ENCODE measurements at regions not wholly inside any gene's neighbourhood (a gene's known extent, or its start where the extent isn't known, plus 50 kb on each side); places are given as distances from the start of the nearest gene placed in this dataset.

DNA sequence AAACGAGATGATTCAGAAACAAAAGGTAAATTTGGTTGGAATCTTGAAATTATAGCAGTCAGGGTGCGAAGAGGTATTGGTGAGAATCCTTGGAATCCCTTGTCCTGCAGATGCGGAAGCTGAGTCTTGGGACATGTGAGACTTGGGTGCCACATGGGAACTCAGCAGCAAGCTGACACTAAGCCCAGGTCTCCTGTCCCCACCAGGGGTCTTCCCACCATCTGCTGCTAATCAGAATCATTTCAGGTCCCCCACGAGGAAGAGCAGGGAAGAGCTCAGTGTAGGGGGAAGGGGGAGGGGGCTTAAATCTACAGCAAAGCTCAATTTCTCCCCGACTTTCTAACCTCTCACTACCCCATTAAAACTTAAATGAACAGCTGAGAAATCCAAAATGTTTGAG lies 126.1 kb upstream of the BMPER start:
- no peak overlapping the region for H3K4me3 ChIP-seq
- ChIA-PET POLR2A (interaction anchor here (0.6 kb wide), 1 partner anchor 13 kb away, joined by 3 read pairs; no protein-coding TSS in a partner anchor), CTCF (ENCODE audit: low intra/inter-chr PET ratio) (no interaction called here)
- no peaks in the 10 kb centered on the region for H3K79me2 ChIP-seq (ENCODE audit: control insufficient read depth, insufficient read depth, low read length)
- WGBS (ENCODE audit: insufficient coverage, low coverage, missing lambda C conversion rate) = 2% methylated on average over 5 of the region's 5 CpGs
- H3K4me2 ChIP-seq (ENCODE audit: insufficient read depth, low read length) = no peak overlapping the region
- no peaks in the 10 kb centered on the region for H3K9me1 ChIP-seq (ENCODE audit: control insufficient read depth, insufficient read depth, low read length)
- no TSS peak for BruUV-seq (replicated peaks)
- FAIRE-seq (no peak), DNase-seq (ENCODE audit: extremely low read depth in 1 of 4, low spot score in 3 of 4) (no peak), ATAC-seq (no peak)
- intact Hi-C loops (cut with micrococcal nuclease) (no loop called here), in situ Hi-C loops (cut with MboI) (no loop called here)
- H2AFZ ChIP-seq (ENCODE audit: low read depth, low read length) = no peak overlapping the region
- no peaks in the 10 kb centered on the region for H3K9me3 ChIP-seq (replicated peaks; ENCODE audit: control insufficient read depth, insufficient read depth, low read depth, low read length)
- no peak overlapping the region for H3K27ac ChIP-seq (ENCODE audit: extremely low read depth, low read depth, low read length)
- no peaks in the 10 kb centered on the region for H3K36me3 ChIP-seq (ENCODE audit: control insufficient read depth, insufficient read depth, low read length)
- no peaks in the 10 kb centered on the region; a peak in 1 of 5 replicates for H3K27me3 ChIP-seq (ENCODE audit: control insufficient read depth in 2 of 2, insufficient read depth in 2 of 2, low read length in 2 of 2)
- TF ChIP-seq, protein P1, sequence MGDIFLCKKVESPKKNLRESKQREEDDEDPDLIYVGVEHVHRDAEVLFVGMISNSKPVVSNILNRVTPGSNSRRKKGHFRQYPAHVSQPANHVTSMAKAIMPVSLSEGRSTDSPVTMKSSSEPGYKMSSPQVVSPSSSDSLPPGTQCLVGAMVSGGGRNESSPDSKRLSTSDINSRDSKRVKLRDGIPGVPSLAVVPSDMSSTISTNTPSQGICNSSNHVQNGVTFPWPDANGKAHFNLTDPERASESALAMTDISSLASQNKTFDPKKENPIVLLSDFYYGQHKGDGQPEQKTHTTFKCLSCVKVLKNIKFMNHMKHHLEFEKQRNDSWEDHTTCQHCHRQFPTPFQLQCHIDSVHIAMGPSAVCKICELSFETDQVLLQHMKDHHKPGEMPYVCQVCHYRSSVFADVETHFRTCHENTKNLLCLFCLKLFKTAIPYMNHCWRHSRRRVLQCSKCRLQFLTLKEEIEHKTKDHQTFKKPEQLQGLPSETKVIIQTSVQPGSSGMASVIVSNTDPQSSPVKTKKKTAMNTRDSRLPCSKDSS (IDR thresholded peaks at IDR 0.05; ENCODE audit: low read depth, partially characterized antibody) = no peak
- TF ChIP-seq CAMTA2 (CRISPR knock-in tag; conservative IDR thresholded peaks at IDR 0.05) = no peak
- H3K4me1 ChIP-seq (replicated peaks in 1 of 2; ENCODE audit: control insufficient read depth in 2 of 2, insufficient read depth in 2 of 2, low read length in 2 of 2) = no peaks in the 10 kb centered on the region
- no peak overlapping the region for H3K9ac ChIP-seq (ENCODE audit: insufficient read depth in 1 of 2, low read depth in 2 of 2, low read length in 2 of 2)
- no peaks in the 10 kb centered on the region for H4K20me1 ChIP-seq (replicated peaks; ENCODE audit: control insufficient read depth, insufficient read depth, low read length)

GRCh38 chr7:33781167-33781566 lies 124.2 kb upstream of the BMPER start:
- Histone ChIP-seq H3K9ac (ENCODE audit: insufficient read depth in 1 of 2, low read depth in 2 of 2, low read length in 2 of 2) (no peak overlapping the region), H3K4me3 (no peak overlapping the region), H3K9me1 (ENCODE audit: control insufficient read depth, insufficient read depth, low read length) (no peaks in the 10 kb centered on the region), H3K4me2 (ENCODE audit: insufficient read depth, low read length) (no peak overlapping the region), H3K27ac (ENCODE audit: extremely low read depth, low read depth, low read length) (no peak overlapping the region), H3K27me3 (ENCODE audit: control insufficient read depth in 2 of 2, insufficient read depth in 2 of 2, low read length in 2 of 2) (no peaks in the 10 kb centered on the region; a peak in 1 of 5 replicates), H3K79me2 (ENCODE audit: control insufficient read depth, insufficient read depth, low read length) (no peaks in the 10 kb centered on the region), H3K4me1 (replicated peaks in 1 of 2; ENCODE audit: control insufficient read depth in 2 of 2, insufficient read depth in 2 of 2, low read length in 2 of 2) (no peaks in the 10 kb centered on the region), H4K20me1 (replicated peaks; ENCODE audit: control insufficient read depth, insufficient read depth, low read length) (no peaks in the 10 kb centered on the region), H3K36me3 (ENCODE audit: control insufficient read depth, insufficient read depth, low read length) (no peaks in the 10 kb centered on the region), H2AFZ (ENCODE audit: low read depth, low read length) (no peak overlapping the region), H3K9me3 (replicated peaks; ENCODE audit: control insufficient read depth, insufficient read depth, low read depth, low read length) (no peaks in the 10 kb centered on the region)
- WGBS (ENCODE audit: insufficient coverage, low coverage, missing lambda C conversion rate) = 2% methylated on average over 3 of the region's 3 CpGs
- TF ChIP-seq ZNF561 (CRISPR knock-in tag; conservative IDR thresholded peaks at IDR 0.05) (no peak), ZNF584 (CRISPR knock-in tag; IDR thresholded peaks at IDR 0.05; ENCODE audit: low read depth) (no peak), KAT2B (IDR thresholded peaks at IDR 0.05; ENCODE audit: low read depth, low read length) (no peak), RBM15 (IDR thresholded peaks at IDR 0.05; ENCODE audit: insufficient read depth, low read length) (no peak), ZFP36 (IDR thresholded peaks at IDR 0.05; ENCODE audit: low read depth, low read length, partially characterized antibody) (no peak), HDAC2 (IDR thresholded peaks at IDR 0.05) (no peak), CSDE1 (IDR thresholded peaks at IDR 0.05) (no peak), MED1 (CRISPR knock-in tag; IDR thresholded peaks at IDR 0.05; ENCODE audit: borderline replicate concordance) (no peak), GABPB1 (CRISPR knock-in tag; IDR thresholded peaks at IDR 0.05) (no peak), ZNF354B (CRISPR knock-in tag; IDR thresholded peaks at IDR 0.05) (no peak), MAZ (CRISPR knock-in tag; conservative IDR thresholded peaks at IDR 0.05 in 1 of 2, IDR thresholded peaks at IDR 0.05 in 1 of 2) (no peak), NFYB (IDR thresholded peaks at IDR 0.05; ENCODE audit: extremely low read depth, insufficient read length) (no peak), FUS (optimal IDR thresholded peaks at IDR 0.05; ENCODE audit: low read depth, low read length) (no peak), ZNF766 (CRISPR knock-in tag; conservative IDR thresholded peaks at IDR 0.05) (no peak)
- ATAC-seq (no peak), FAIRE-seq (no peak), DNase-seq (ENCODE audit: extremely low read depth in 1 of 4, low spot score in 3 of 4) (no peak)
- POLR2A ChIA-PET = no interaction called here
- BruUV-seq (replicated peaks) = no TSS peak
- in situ Hi-C loops (cut with MboI) (no loop called here), intact Hi-C loops (cut with micrococcal nuclease) (no loop called here)
- CTCF ChIA-PET (ENCODE audit: low intra/inter-chr PET ratio) = no interaction called here
